ENCODE measurements at regions not wholly inside any gene's neighbourhood (a gene's known extent, or its start where the extent isn't known, plus 50 kb on each side); places are given as distances from the start of the nearest gene placed in this dataset.
"Not testable (repeated sequence)": the region's sequence is repeated elsewhere in the genome, so short reads cannot be mapped to it uniquely, and the experiment has no call there.

- no peak for DNase-seq (ENCODE audit: low read depth in 1 of 2, low spot score in 1 of 2)
Observed at GRCh38 chr3:75118779-75119178, 504.3 kb upstream of the CNTN3 start.

DNA sequence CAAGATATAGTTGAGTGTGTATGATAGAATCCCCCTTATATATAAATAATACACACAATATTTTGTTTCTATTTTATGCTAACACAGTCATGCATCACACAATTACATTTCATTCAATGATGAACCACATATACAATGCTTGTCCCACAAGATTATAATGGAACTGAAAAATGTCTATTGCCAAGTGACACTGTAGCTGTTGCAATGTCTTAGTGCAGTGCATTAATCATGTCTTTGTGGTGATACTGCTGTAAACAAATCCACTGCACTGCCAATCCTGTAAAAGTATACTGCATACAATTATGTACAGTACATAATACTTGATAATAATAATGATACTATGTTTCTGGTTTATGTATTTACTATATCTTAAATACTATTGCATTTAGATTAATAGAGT is 512.1 kb upstream of the CNTN3 start:
- no peak for DNase-seq (ENCODE audit: low read depth in 1 of 2, low spot score in 1 of 2)

GRCh38 chr3:75129101-75129500 is 514.6 kb upstream of the CNTN3 start:
- DNase-seq (ENCODE audit: low read depth in 1 of 2, low spot score in 1 of 2) = no peak

DNA sequence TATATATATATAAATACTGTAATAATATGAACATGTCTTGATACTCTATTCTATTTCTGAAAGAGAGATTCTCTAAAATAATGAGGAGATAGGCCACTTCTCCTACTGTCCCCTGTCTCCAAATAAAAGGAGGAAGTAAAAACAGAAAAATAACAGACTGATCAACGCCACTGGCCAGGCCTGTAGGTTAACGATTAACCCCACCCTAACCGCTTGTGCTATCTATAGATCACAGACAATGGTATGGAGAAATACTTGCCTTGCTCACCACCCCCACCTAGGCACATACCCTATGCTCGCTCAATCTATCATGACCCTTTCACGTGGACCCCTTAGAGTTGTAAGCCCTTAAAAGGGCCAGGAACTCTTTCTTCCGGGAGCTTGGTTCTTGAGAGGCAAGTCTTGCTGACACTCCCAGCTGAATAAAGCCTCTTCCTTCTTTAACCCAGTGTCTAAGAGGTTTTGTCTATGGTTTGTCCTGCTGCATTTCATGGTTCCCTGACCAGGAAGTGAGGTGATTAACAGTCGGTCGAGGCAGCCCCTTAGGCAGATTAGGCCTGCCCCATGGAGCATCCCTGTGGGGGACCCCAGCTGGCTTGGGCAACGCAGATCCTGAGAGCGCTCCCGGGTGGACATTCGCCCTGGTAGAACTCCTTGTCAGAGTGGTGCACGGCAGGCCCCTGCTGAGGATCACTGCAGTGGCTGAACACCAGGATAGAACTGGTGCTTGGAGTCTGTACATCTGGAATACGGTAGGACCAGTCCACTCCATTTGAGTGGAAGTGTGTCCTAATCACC is 521.8 kb upstream of the CNTN3 start:
- DNase-seq (ENCODE audit: low read depth in 1 of 2, low spot score in 1 of 2) = no peak

DNA sequence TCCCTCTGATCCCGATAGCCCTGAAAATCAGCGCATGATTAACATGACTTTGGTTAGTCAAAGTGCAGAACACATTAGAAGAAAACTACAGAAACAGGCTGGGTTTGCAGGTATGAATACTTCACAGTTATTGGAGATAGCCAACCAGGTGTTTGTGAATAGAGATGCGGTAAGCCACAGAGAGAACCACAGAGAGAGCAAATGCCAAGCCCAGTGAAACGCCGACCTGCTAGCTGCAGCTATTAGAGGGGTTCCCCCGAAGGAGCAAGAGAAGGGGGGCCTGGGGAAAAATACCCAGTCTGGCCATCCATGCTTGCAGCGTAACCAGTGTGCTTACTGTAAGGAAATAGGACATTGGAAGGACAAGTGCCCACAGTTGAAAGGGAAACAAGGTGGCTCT is 523.9 kb upstream of the CNTN3 start:
- no peak for DNase-seq (ENCODE audit: low read depth in 1 of 2, low spot score in 1 of 2)

DNA sequence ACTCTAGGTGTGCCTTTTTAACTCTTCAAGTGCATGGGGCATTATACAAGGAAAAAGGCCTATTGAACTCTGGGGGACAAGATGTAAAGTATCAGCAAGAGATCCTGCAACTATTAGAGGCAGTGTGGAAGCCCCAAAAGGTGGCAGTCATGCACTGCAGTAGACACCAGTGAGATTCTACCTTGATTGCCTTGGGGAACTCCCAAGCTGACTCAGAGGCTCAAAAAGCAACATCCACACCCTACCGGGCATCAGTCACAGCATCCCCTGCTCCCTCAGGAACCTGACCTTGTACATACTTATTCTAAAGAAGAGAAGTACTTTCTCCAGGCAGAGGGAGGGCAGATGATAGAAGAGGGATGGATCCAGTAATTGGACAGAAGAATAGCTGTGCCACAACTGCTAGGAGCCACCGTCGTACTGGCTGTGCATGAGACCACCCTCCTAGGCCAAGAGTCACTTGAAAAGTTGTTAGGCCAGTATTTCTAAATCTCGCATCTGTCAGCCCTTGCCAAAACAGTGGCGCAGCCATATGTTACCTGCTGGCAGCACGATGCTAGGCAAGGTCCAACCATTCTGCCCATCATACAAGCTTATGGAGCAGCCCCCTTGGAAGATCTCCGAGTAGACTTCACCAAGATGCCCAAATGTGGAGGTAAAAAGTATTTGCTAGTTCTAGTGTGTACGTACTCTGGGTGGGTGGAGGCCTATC is 523.1 kb upstream of the FRG2C start:
- DNase-seq (ENCODE audit: low read depth in 1 of 2, low spot score in 1 of 2) = no peak

DNA sequence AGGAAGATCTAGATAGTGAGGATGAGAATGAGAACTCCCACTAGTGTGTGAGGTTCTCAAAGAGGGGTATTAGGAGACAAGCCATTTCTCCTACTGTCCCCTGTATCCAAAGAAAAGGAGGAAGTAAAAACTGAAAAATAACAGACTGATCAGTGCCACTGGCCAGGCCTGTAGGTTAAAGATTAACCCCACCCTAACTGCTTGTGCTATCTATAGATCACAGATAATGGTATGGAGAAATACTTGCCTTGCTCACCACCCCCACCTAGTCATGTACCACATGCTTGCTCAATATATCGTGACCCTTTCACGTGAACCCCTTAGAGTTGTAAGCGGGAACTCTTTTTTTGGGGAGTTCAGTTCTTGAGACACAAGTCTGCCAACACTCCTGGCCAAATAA is 519.7 kb upstream of the FRG2C start:
- no peak for DNase-seq (ENCODE audit: low read depth in 1 of 2, low spot score in 1 of 2)

- no peak for DNase-seq (ENCODE audit: low read depth in 1 of 2, low spot score in 1 of 2)
Observed at GRCh38 chr3:75171630-75172230, 492.4 kb upstream of the FRG2C start.

- no peak for DNase-seq (ENCODE audit: low read depth in 1 of 2, low spot score in 1 of 2)
Observed at GRCh38 chr3:75176937-75177336, 487.2 kb upstream of the FRG2C start.

DNA sequence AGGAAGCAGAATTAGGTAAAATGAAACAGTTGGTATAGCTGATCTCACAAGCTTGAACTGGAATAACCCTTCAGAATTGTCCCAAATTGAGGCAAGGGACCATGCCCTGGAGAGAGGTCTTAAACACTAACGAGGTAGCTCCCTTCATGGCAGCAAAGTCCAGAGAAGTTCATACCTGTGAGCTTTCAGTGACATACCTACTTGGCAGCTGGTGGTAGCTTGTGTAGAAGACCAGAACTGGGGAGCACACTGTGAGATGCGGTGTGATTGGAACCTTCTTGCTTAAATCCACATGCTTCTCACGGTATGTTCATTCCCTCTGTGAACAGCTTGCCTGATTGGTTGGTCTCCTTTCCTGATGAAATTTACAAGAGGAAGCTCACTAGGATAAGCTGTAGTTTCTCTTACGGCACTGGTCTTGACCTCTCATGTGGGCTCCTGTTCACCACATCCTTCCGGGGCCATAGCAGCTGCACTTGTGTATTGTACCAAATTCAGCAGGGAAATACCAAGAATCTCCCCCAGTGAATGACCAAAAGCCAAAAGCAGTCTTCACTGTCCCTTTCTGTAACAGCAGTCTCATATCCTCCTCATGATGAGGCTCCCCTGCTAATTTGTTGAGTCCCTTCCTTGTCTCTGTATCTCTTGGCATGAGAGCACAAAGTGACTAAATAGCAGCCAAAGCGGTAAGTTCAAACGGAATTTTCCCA is 483.7 kb upstream of the FRG2C start:
- DNase-seq (ENCODE audit: low read depth in 1 of 2, low spot score in 1 of 2) = no peak

GRCh38 chr3:75180945-75181298 is 483.2 kb upstream of the FRG2C start:
- no peak for DNase-seq (ENCODE audit: low read depth in 1 of 2, low spot score in 1 of 2)

- no peak for DNase-seq (ENCODE audit: low read depth in 1 of 2, low spot score in 1 of 2)
Observed at GRCh38 chr3:75188962-75189361, 475.2 kb upstream of the FRG2C start.

- peak in 1 of 2 donors; percentile 27 for DNase-seq (ENCODE audit: low read depth in 1 of 2, low spot score in 1 of 2)
Observed at GRCh38 chr3:75192146-75192616, 471.9 kb upstream of the FRG2C start.

GRCh38 chr3:75193797-75194196 is 470.3 kb upstream of the FRG2C start:
- DNase-seq (ENCODE audit: low read depth in 1 of 2, low spot score in 1 of 2) = no peak

DNA sequence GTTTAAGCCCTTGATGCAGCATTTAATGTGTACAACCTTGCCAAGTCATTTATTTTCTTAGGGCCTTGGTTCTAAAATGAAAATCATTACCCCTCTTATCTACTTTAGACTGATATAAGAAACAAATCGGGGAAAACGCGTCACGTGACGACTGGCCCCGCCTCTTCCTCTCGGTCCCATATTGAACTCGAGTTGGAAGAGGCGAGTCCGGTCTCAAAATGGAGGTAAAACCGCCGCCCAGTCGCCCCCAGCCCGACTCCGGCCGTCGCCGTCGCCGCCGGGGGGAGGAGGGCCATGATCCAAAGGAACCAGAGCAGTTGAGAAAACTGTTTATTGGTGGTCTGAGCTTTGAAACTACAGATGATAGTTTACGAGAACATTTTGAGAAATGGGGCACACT is 449.8 kb upstream of the FRG2C start:
- DNase-seq (ENCODE audit: low read depth in 1 of 2, low spot score in 1 of 2) = not testable (repeated sequence)

- DNase-seq (ENCODE audit: low read depth in 1 of 2, low spot score in 1 of 2) = no peak
Observed at GRCh38 chr3:75218577-75218976, 445.6 kb upstream of the FRG2C start.

GRCh38 chr3:75220932-75221331 is 443.2 kb upstream of the FRG2C start:
- no peak for DNase-seq (ENCODE audit: low read depth in 1 of 2, low spot score in 1 of 2)

DNA sequence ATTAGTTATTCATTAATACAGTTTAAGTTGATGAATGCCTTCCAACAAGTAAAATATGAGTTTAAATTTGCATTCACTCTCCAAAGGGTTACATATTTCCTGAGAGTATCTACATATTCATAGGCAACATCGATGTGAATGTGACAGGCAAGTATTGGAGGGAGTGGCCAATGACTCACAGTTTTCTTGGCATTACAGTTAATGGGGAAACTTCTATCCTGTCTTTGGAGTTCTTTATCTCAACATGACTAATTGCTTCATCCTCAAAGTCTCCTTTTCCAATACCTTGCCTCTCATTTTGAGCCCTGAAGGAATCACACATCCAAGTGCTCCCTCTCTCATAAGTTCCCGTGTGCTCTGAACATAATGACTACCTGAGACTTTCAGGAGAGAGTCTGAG is 439.7 kb upstream of the FRG2C start:
- DNase-seq (ENCODE audit: low read depth in 1 of 2, low spot score in 1 of 2) = no peak

DNA sequence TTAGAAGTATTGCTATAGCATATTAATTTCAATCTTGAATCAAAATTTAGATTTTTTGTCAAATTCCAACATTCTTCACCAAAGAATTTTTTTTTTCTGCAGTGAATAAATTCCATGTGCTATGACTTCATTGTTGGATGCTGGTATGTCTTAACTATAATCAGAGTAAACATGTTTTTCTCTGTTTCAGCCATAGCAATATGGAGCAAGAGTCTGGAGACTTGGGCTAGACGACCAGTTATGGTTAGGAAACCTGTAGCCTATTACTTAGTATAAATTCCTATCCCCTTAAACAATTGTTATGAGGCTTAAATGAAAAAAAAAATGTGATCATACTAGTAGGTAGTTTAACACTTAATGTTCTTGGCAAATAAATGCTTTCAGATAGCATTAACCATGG is 431.9 kb upstream of the FRG2C start:
- DNase-seq (ENCODE audit: low read depth in 1 of 2, low spot score in 1 of 2) = no peak

- no peak for DNase-seq (ENCODE audit: low read depth in 1 of 2, low spot score in 1 of 2)
Observed at GRCh38 chr3:75235631-75236030, 428.5 kb upstream of the FRG2C start.

DNA sequence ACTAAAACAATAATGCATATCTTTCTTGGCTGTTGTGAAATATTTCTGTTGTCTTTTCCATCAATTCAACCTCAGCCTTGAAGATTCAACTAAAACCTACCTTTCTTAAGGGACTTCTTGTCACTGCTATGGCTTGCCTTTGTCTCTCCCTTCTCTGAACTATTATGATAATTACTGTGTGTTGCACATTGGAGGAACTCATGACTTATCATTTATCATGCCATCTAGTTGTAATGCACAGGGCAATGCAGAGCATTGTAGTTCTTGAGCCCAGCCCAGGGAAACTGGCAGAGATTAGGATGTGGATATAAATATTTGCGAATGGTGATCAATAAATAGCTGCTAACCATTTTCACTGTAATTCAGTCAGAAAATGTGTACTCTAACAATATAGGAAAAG is 427.1 kb upstream of the FRG2C start:
- no peak for DNase-seq (ENCODE audit: low read depth in 1 of 2, low spot score in 1 of 2)

DNA sequence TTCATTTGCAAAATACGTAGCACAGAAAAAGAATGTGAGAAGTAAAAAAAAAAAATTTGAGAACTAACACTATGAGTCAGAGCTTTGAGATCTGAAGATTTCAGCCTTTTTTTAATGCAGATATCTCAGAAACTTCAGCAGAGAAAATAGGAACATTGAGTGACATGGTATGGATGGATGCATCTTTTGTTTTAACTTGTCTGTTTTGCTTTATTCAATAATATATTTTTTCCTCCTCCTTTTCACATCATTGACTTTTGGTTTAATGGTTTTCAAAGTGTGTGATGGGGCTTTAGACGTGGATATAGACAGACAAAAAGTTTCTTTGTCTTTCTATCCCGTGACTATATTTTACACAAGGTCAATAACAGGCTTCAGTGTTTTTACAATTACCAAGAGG is 426.7 kb upstream of the FRG2C start:
- no peak for DNase-seq (ENCODE audit: low read depth in 1 of 2, low spot score in 1 of 2)

All from activated CD4-positive, alpha-beta T cell treated with anti-CD3 and anti-CD28 coated beads, Interleukin-2, amount 50 U/mL, for 24 hours (primary cell).